ENCODE measurements at regions not wholly inside any gene's neighbourhood (a gene's known extent, or its start where the extent isn't known, plus 50 kb on each side); places are given as distances from the start of the nearest gene placed in this dataset.

GRCh38 chr2:4454907-4455306 is 751.5 kb downstream of the DCDC2C start:
- Histone ChIP-seq H3K9me2 (ENCODE audit: insufficient read depth) (no peaks in the 10 kb centered on the region), H2AFZ (ENCODE audit: low read depth, low read length, poor library complexity, severe bottlenecking) (no peak overlapping the region), H3K27ac (ENCODE audit: low read depth, low read length) (no peak overlapping the region), H3K79me2 (ENCODE audit: insufficient read depth, low read length) (no peaks in the 10 kb centered on the region), H3K4me3 (replicated peaks in 1 of 2; ENCODE audit: low read depth in 1 of 2, low read length in 2 of 2) (no peak overlapping the region), H3K36me3 (ENCODE audit: control insufficient read depth in 1 of 2, insufficient read depth in 2 of 2, low read length in 2 of 2) (no peaks in the 10 kb centered on the region), H3K9me3 (ENCODE audit: control insufficient read depth in 1 of 2, insufficient read depth in 1 of 2, low read depth in 1 of 2, low read length in 2 of 2) (peaks cover 11 to 22% of the 10 kb centered on the region in 2 experiments; a peak in 2 of 4 replicates), H4K20me1 (ENCODE audit: insufficient read depth) (no peaks in the 10 kb centered on the region), H3K27me3 (ENCODE audit: insufficient read depth, low read length) (no peaks in the 10 kb centered on the region), H3K4me2 (ENCODE audit: low read length) (no peak overlapping the region), H3K4me1 (ENCODE audit: control insufficient read depth in 1 of 2, insufficient read depth in 2 of 2, low read length in 2 of 2) (no peaks in the 10 kb centered on the region), H3K9ac (ENCODE audit: low read length) (no peak overlapping the region)
- intact Hi-C loops (cut with micrococcal nuclease), result no loop called here
- ChIA-PET CTCF (no interaction called here), POLR2A (no interaction called here), RAD21 (ENCODE audit: low non-redundant PET in 1 of 2, low total read pairs in 2 of 2, uncharacterized antibody in 2 of 2, unreplicated experiment in 2 of 2) (no interaction called here)
- no peak for ATAC-seq
- TF ChIP-seq YY1 (IDR thresholded peaks at IDR 0.05; ENCODE audit: extremely low read depth, insufficient replicate concordance, low read depth, low read length), result no peak
- no peak for TF ChIP-seq CEBPB (IDR thresholded peaks at IDR 0.05; ENCODE audit: low read depth)
- TF ChIP-seq MAX (IDR thresholded peaks at IDR 0.05), result no peak
- no peak for TF ChIP-seq POLR2A (IDR thresholded peaks at IDR 0.05; ENCODE audit: borderline replicate concordance, extremely low read depth, insufficient read depth, insufficient read length)
- no peak for TF ChIP-seq ELF1 (IDR thresholded peaks at IDR 0.05; ENCODE audit: borderline replicate concordance, low read depth)
- no peak for TF ChIP-seq SRF (IDR thresholded peaks at IDR 0.05; ENCODE audit: low read depth)
- no peak for TF ChIP-seq EGR1 (IDR thresholded peaks at IDR 0.05; ENCODE audit: low read depth)
- no peak for TF ChIP-seq EZH2 (IDR thresholded peaks at IDR 0.05)
- no peak for TF ChIP-seq CBX3 (IDR thresholded peaks at IDR 0.05; ENCODE audit: low read depth)
- no peak for TF ChIP-seq SIN3A (IDR thresholded peaks at IDR 0.05; ENCODE audit: low read depth)
- BruUV-seq (replicated peaks), result no TSS peak
- no peak for DNase-seq (ENCODE audit: low read depth, low spot score)

GRCh38 chr2:4455486-4456155 is 752.2 kb downstream of the DCDC2C start:
- no peak overlapping the region for H3K4me2 ChIP-seq (ENCODE audit: low read length)
- H3K36me3 ChIP-seq (ENCODE audit: control insufficient read depth in 1 of 2, insufficient read depth in 2 of 2, low read length in 2 of 2), result no peaks in the 10 kb centered on the region
- no peak for DNase-seq (ENCODE audit: low read depth, low spot score)
- ChIA-PET POLR2A (no interaction called here), RAD21 (ENCODE audit: low non-redundant PET in 1 of 2, low total read pairs in 2 of 2, uncharacterized antibody in 2 of 2, unreplicated experiment in 2 of 2) (no interaction called here), CTCF (no interaction called here)
- H3K27me3 ChIP-seq (ENCODE audit: insufficient read depth, low read length), result no peaks in the 10 kb centered on the region
- H3K9ac ChIP-seq (ENCODE audit: low read length), result no peak overlapping the region
- H3K27ac ChIP-seq (ENCODE audit: low read depth, low read length), result no peak overlapping the region
- H3K9me3 ChIP-seq (ENCODE audit: control insufficient read depth in 1 of 2, insufficient read depth in 1 of 2, low read depth in 1 of 2, low read length in 2 of 2), result peaks cover 11 to 21% of the 10 kb centered on the region in 2 experiments; a peak in 2 of 4 replicates
- intact Hi-C loops (cut with micrococcal nuclease), result no loop called here
- H4K20me1 ChIP-seq (ENCODE audit: insufficient read depth), result no peaks in the 10 kb centered on the region
- no peak overlapping the region for H3K4me3 ChIP-seq (replicated peaks in 1 of 2; ENCODE audit: low read depth in 1 of 2, low read length in 2 of 2)
- H3K79me2 ChIP-seq (ENCODE audit: insufficient read depth, low read length), result no peaks in the 10 kb centered on the region
- no TSS peak for BruUV-seq (replicated peaks)
- no peak overlapping the region for H2AFZ ChIP-seq (ENCODE audit: low read depth, low read length, poor library complexity, severe bottlenecking)
- H3K4me1 ChIP-seq (ENCODE audit: control insufficient read depth in 1 of 2, insufficient read depth in 2 of 2, low read length in 2 of 2), result no peaks in the 10 kb centered on the region
- no peaks in the 10 kb centered on the region for H3K9me2 ChIP-seq (ENCODE audit: insufficient read depth)
- no peak for ATAC-seq
- no peak for TF ChIP-seq TCF7L2 (IDR thresholded peaks at IDR 0.05; ENCODE audit: borderline replicate concordance, extremely low read depth, insufficient read depth, insufficient read length)
- TF ChIP-seq ELF1 (IDR thresholded peaks at IDR 0.05; ENCODE audit: borderline replicate concordance, low read depth), result no peak
- no peak for TF ChIP-seq ZBTB33 (IDR thresholded peaks at IDR 0.05; ENCODE audit: extremely low read depth, insufficient replicate concordance, low read length)
- no peak for TF ChIP-seq EZH2phosphoT487 (IDR thresholded peaks at IDR 0.05; ENCODE audit: borderline replicate concordance)
- TF ChIP-seq SIN3A (IDR thresholded peaks at IDR 0.05; ENCODE audit: low read depth), result no peak
- no peak for TF ChIP-seq SRF (IDR thresholded peaks at IDR 0.05; ENCODE audit: low read depth)
- TF ChIP-seq EGR1 (IDR thresholded peaks at IDR 0.05; ENCODE audit: low read depth), result no peak
- no peak for TF ChIP-seq CBX3 (IDR thresholded peaks at IDR 0.05; ENCODE audit: low read depth)
- no peak for TF ChIP-seq CTCF (IDR thresholded peaks at IDR 0.05 in 2 of 3, conservative IDR thresholded peaks at IDR 0.05 in 1 of 3; ENCODE audit: borderline replicate concordance in 1 of 3, insufficient read depth in 1 of 3, low read depth in 2 of 3, low read length in 2 of 3)
- no peak for TF ChIP-seq MAX (IDR thresholded peaks at IDR 0.05)
